ENCODE measurements at regions not wholly inside any gene's neighbourhood (a gene's known extent, or its start where the extent isn't known, plus 50 kb on each side); places are given as distances from the start of the nearest gene placed in this dataset.

DNA sequence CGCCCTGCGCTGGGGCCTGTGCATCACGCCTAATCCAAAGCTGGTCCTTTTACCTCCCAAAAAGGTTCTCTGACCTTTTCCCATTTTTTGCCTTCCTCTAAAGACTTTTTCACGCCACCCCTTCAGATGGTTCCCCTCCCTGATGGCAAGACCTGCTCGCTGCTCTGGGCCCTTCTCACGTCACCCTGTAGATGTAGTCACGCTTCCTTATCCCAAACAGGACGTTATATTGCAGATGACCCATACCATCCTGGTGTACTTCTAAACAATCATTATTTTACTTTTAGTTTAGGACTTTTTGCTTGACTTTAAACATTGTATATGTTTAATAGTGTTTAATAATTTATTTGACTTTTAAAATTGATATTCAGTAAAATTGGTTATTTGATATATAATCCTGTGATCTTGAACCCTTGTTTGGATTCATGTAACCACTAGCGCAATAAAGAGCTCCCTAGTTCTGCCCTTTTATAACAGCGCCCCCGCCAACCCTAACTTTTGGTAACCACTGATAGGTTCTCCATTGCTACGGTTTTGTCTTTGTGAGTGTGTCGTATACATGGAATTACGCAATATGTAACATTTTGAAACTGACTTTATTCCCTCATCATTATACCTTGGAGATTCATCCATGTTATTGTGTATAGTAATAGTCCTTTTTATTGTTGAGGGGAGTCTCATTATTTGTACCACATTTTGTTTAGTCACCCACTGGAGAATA, 159.0 kb upstream of the CHRNA7 start:
- Histone ChIP-seq H3K4me3 (replicated peaks in 1 of 4; ENCODE audit: control extremely low read depth in 1 of 4, insufficient read depth in 1 of 4, low read depth in 3 of 4, low read length in 4 of 4) (peak overlapping the region; percentile 44 to 58 (median 48)), H3K27ac (ENCODE audit: insufficient read depth, low read length) (no peak overlapping the region), H3K27me3 (ENCODE audit: control insufficient read depth, insufficient read depth, low read length) (no peaks in the 10 kb centered on the region), H3K9ac (ENCODE audit: insufficient read depth, low read length) (no peak overlapping the region), H3K79me2 (ENCODE audit: control insufficient read depth, insufficient read depth, low read length) (no peaks in the 10 kb centered on the region), H2AFZ (ENCODE audit: low read length) (peak overlapping the region; percentile 78), H4K20me1 (ENCODE audit: control insufficient read depth, extremely low read depth, insufficient read depth, low read length) (no peaks in the 10 kb centered on the region), H3K36me3 (ENCODE audit: control insufficient read depth, insufficient read depth, low read length) (no peaks in the 10 kb centered on the region), H3K4me1 (ENCODE audit: control insufficient read depth, extremely low read depth, insufficient read depth, low read length) (peaks cover 2% of the 10 kb centered on the region), H3K4me2 (ENCODE audit: extremely low read depth, insufficient read depth, low read length) (peak overlapping the region; percentile 88), H3K9me3 (ENCODE audit: control insufficient read depth, insufficient read depth, low read depth, low read length) (no peaks in the 10 kb centered on the region)
- no peak for TF ChIP-seq CTCF (conservative IDR thresholded peaks at IDR 0.05 in 1 of 2, IDR thresholded peaks at IDR 0.05 in 1 of 2; ENCODE audit: low read depth in 1 of 2, low read length in 2 of 2)
- no peak for TF ChIP-seq EZH2 (IDR thresholded peaks at IDR 0.05; ENCODE audit: low read length, missing control alignments)
- no peak for DNase-seq (ENCODE audit: low read depth in 2 of 2)

GRCh38 chr15:31871887-31872281, 158.4 kb upstream of the CHRNA7 start:
- no peaks in the 10 kb centered on the region for H3K36me3 ChIP-seq (ENCODE audit: control insufficient read depth, insufficient read depth, low read length)
- no peak overlapping the region for H2AFZ ChIP-seq (ENCODE audit: low read length)
- no peaks in the 10 kb centered on the region for H3K79me2 ChIP-seq (ENCODE audit: control insufficient read depth, insufficient read depth, low read length)
- H3K4me1 ChIP-seq (ENCODE audit: control insufficient read depth, extremely low read depth, insufficient read depth, low read length), result peaks cover 2% of the 10 kb centered on the region
- H3K9ac ChIP-seq (ENCODE audit: insufficient read depth, low read length), result no peak overlapping the region
- H4K20me1 ChIP-seq (ENCODE audit: control insufficient read depth, extremely low read depth, insufficient read depth, low read length), result no peaks in the 10 kb centered on the region
- H3K9me3 ChIP-seq (ENCODE audit: control insufficient read depth, insufficient read depth, low read depth, low read length), result no peaks in the 10 kb centered on the region
- no peak for TF ChIP-seq EZH2 (IDR thresholded peaks at IDR 0.05; ENCODE audit: low read length, missing control alignments)
- TF ChIP-seq CTCF (conservative IDR thresholded peaks at IDR 0.05 in 1 of 2, IDR thresholded peaks at IDR 0.05 in 1 of 2; ENCODE audit: low read depth in 1 of 2, low read length in 2 of 2), result no peak
- no peak for DNase-seq (ENCODE audit: low read depth in 2 of 2)
- H3K27ac ChIP-seq (ENCODE audit: insufficient read depth, low read length), result no peak overlapping the region
- H3K4me3 ChIP-seq (replicated peaks in 1 of 4; ENCODE audit: control extremely low read depth in 1 of 4, insufficient read depth in 1 of 4, low read depth in 3 of 4, low read length in 4 of 4), result no peak overlapping the region
- no peaks in the 10 kb centered on the region for H3K27me3 ChIP-seq (ENCODE audit: control insufficient read depth, insufficient read depth, low read length)
- no peak overlapping the region for H3K4me2 ChIP-seq (ENCODE audit: extremely low read depth, insufficient read depth, low read length)

GRCh38 chr15:31887246-31887645, 143.1 kb upstream of the CHRNA7 start:
- no peak overlapping the region for H3K4me2 ChIP-seq (ENCODE audit: extremely low read depth, insufficient read depth, low read length)
- no peak overlapping the region for H2AFZ ChIP-seq (ENCODE audit: low read length)
- H3K9me3 ChIP-seq (ENCODE audit: control insufficient read depth, insufficient read depth, low read depth, low read length), result no peaks in the 10 kb centered on the region
- no peak for TF ChIP-seq EZH2 (IDR thresholded peaks at IDR 0.05; ENCODE audit: low read length, missing control alignments)
- TF ChIP-seq CTCF (conservative IDR thresholded peaks at IDR 0.05 in 1 of 2, IDR thresholded peaks at IDR 0.05 in 1 of 2; ENCODE audit: low read depth in 1 of 2, low read length in 2 of 2), result no peak
- H3K27me3 ChIP-seq (ENCODE audit: control insufficient read depth, insufficient read depth, low read length), result no peaks in the 10 kb centered on the region
- H4K20me1 ChIP-seq (ENCODE audit: control insufficient read depth, extremely low read depth, insufficient read depth, low read length), result no peaks in the 10 kb centered on the region
- no peak overlapping the region for H3K4me3 ChIP-seq (replicated peaks in 1 of 4; ENCODE audit: control extremely low read depth in 1 of 4, insufficient read depth in 1 of 4, low read depth in 3 of 4, low read length in 4 of 4)
- no peaks in the 10 kb centered on the region for H3K4me1 ChIP-seq (ENCODE audit: control insufficient read depth, extremely low read depth, insufficient read depth, low read length)
- no peaks in the 10 kb centered on the region for H3K79me2 ChIP-seq (ENCODE audit: control insufficient read depth, insufficient read depth, low read length)
- no peaks in the 10 kb centered on the region for H3K36me3 ChIP-seq (ENCODE audit: control insufficient read depth, insufficient read depth, low read length)
- H3K9ac ChIP-seq (ENCODE audit: insufficient read depth, low read length), result no peak overlapping the region
- DNase-seq (ENCODE audit: low read depth in 2 of 2), result no peak
- no peak overlapping the region for H3K27ac ChIP-seq (ENCODE audit: insufficient read depth, low read length)
